GM13976 (cell line): ENCODE measurements at regions not wholly inside any gene's neighbourhood (a gene's known extent, or its start where the extent isn't known, plus 50 kb on each side); places are given as distances from the start of the nearest gene placed in this dataset.
A peak's percentile ranks its signal among the peaks of the same experiment; 100 is the strongest.

ENCODE experiments used
- DNase-seq: peaks from one replicate; pipeline ENCODE4 v3.0.0; 2012; ENCODE audit warnings: low spot score
- CTCF ChIP-seq: IDR thresholded peaks from 2 replicates; pipeline ENCODE4 v1.5.1; 2012; ENCODE audit warnings: borderline replicate concordance, mild to moderate bottlenecking; ENCODE audit not compliant: insufficient read depth; ENCODE audit errors: extremely low read depth, missing control alignments, control extremely low read depth
- in situ Hi-C: fragments of 300-500 bp; cut with MboI; formaldehyde crosslinking; loops from one replicate; pipeline ENCODE4 v1.12.0; 2022; ENCODE audit warnings: low sequenced_read_pairs, mixed read lengths, inconsistent platforms; ENCODE audit not compliant: unreplicated experiment

GRCh38 chr17:64774888-64775540, 112.9 kb upstream of the SMURF2 start:
- TF ChIP-seq CTCF: no peak
- DNase-seq: no peak
- in situ Hi-C loops: loop anchor here (25.0 kb wide), 1 partner anchor 162 kb away; no protein-coding TSS in a partner anchor

GRCh38 chr17:64773836-64774761, 112.0 kb upstream of the SMURF2 start:
- no peak for TF ChIP-seq CTCF
- in situ Hi-C loops: no loop called here
- DNase-seq: peak; percentile 70

- TF ChIP-seq CTCF: no peak
- DNase-seq: no peak
- in situ Hi-C loops: no loop called here
Measured at GRCh38 chr17:64773386-64773835, 111.3 kb upstream of the SMURF2 start.

GRCh38 chr17:64772845-64773299, 110.8 kb upstream of the SMURF2 start:
- in situ Hi-C loops: no loop called here
- no peak for TF ChIP-seq CTCF

GRCh38 chr17:64771980-64772844, 110.1 kb upstream of the SMURF2 start:
- no peak for DNase-seq
- TF ChIP-seq CTCF: no peak
- in situ Hi-C loops: no loop called here

More at GRCh38 chr17:64772845-64773299, 110.8 kb upstream of the SMURF2 start:
- no peak for DNase-seq

GRCh38 chr17:64769712-64770111, 107.6 kb upstream of the SMURF2 start:
- DNase-seq: no peak
- TF ChIP-seq CTCF: no peak
- in situ Hi-C loops: no loop called here
